ENCODE measurements at regions not wholly inside any gene's neighbourhood (a gene's known extent, or its start where the extent isn't known, plus 50 kb on each side); places are given as distances from the start of the nearest gene placed in this dataset.

DNA sequence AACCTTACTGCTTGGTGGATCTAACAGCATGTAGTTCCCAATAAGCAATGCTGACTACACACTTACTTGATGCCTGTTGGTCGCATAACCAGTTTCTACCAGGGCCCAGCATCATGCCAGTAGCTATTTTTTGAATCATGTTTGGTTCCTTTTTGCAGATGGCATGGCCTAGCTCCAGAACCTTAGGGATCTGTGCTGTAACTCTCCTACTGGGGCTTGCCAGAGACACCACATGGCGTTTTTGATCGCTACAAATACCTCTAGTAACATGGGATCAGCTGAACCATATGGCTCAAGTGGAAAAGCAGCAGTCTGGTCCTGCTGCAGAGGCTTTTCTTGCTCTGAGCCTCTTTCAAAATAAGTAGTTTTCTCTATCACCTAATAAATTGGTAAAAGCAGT, 654.6 kb upstream of the API5 start:
- TF ChIP-seq, protein P1, sequence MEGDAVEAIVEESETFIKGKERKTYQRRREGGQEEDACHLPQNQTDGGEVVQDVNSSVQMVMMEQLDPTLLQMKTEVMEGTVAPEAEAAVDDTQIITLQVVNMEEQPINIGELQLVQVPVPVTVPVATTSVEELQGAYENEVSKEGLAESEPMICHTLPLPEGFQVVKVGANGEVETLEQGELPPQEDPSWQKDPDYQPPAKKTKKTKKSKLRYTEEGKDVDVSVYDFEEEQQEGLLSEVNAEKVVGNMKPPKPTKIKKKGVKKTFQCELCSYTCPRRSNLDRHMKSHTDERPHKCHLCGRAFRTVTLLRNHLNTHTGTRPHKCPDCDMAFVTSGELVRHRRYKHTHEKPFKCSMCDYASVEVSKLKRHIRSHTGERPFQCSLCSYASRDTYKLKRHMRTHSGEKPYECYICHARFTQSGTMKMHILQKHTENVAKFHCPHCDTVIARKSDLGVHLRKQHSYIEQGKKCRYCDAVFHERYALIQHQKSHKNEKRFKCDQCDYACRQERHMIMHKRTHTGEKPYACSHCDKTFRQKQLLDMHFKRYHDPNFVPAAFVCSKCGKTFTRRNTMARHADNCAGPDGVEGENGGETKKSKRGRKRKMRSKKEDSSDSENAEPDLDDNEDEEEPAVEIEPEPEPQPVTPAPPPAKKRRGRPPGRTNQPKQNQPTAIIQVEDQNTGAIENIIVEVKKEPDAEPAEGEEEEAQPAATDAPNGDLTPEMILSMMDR (conservative IDR thresholded peaks at IDR 0.05 in 1 of 2, IDR thresholded peaks at IDR 0.05 in 1 of 2; ENCODE audit: low read depth in 1 of 2, low read length in 2 of 2) = no peak
- no peak for TF ChIP-seq EZH2 (IDR thresholded peaks at IDR 0.05; ENCODE audit: low read length, missing control alignments)
